Tibial nerve (tissue), 4 donors: ENCODE measurements at regions not wholly inside any gene's neighbourhood (a gene's known extent, or its start where the extent isn't known, plus 50 kb on each side); places are given as distances from the start of the nearest gene placed in this dataset.

ENCODE experiments used
- CTCF ChIP-seq, 5 experiments: fragments of 200-600 bp in 3 of 5; fragments of 450-650 bp in 2 of 5; sonication (generic) in 3 of 5; IDR thresholded peaks; one replicate each; pipeline ENCODE4 v1.5.1; 2016 to 2019; ENCODE audit warnings: antibody characterized with exemption in 5 of 5, mild to moderate bottlenecking in 3 of 5, moderate library complexity in 2 of 5
- EP300 ChIP-seq, 2 donors: sonication (generic); formaldehyde crosslinking; IDR thresholded peaks; one replicate each; pipeline ENCODE4 v1.6.1; 2017; ENCODE audit warnings: antibody characterized with exemption in 2 of 2, mild to moderate bottlenecking in 1 of 2
- POLR2A ChIP-seq, 2 donors: fragments of 450-650 bp; IDR thresholded peaks; one replicate each; pipeline ENCODE4 v1.6.1; 2017; ENCODE audit warnings: antibody characterized with exemption in 2 of 2, mild to moderate bottlenecking in 2 of 2, moderate library complexity in 2 of 2

- no peak for TF ChIP-seq CTCF (IDR thresholded peaks at IDR 0.05)
- no peak for TF ChIP-seq EP300 (IDR thresholded peaks at IDR 0.05)
- TF ChIP-seq POLR2A (IDR thresholded peaks at IDR 0.05): no peak
Observed at GRCh38 chr4:177041356-177041755, 248.6 kb upstream of the VEGFC start.
